ENCODE measurements at regions not wholly inside any gene's neighbourhood (a gene's known extent, or its start where the extent isn't known, plus 50 kb on each side); places are given as distances from the start of the nearest gene placed in this dataset.

- TF ChIP-seq ETV6 (IDR thresholded peaks at IDR 0.05; ENCODE audit: borderline replicate concordance in 1 of 2, low read depth in 2 of 2, low read length in 1 of 2) (no peak), ETV6 (CRISPR knock-in tag; IDR thresholded peaks at IDR 0.05; ENCODE audit: borderline replicate concordance) (no peak), ZNF561 (CRISPR knock-in tag; conservative IDR thresholded peaks at IDR 0.05) (no peak), ZNF778 (CRISPR knock-in tag; IDR thresholded peaks at IDR 0.05) (no peak), FOXA1 (IDR thresholded peaks at IDR 0.05; ENCODE audit: borderline replicate concordance) (no peak), ZNF217 (CRISPR knock-in tag; IDR thresholded peaks at IDR 0.05) (no peak), SAFB (IDR thresholded peaks at IDR 0.05; ENCODE audit: borderline replicate concordance, low read depth, low read length) (no peak)
Observed at GRCh38 chr1:112143871-112144441, 154.5 kb upstream of the KCND3 start (continued).

- CTCF ChIA-PET (ENCODE audit: low intra/inter-chr PET ratio): no interaction called here
Observed at GRCh38 chr1:112144733-112145426, 155.4 kb upstream of the KCND3 start.

More at GRCh38 chr1:112144733-112145426, 155.4 kb upstream of the KCND3 start:
- Histone ChIP-seq H3K4me1 (replicated peaks in 1 of 2; ENCODE audit: control insufficient read depth in 2 of 2, insufficient read depth in 2 of 2, low read length in 2 of 2) (no peaks in the 10 kb centered on the region), H3K9me3 (replicated peaks; ENCODE audit: control insufficient read depth, insufficient read depth, low read depth, low read length) (no peaks in the 10 kb centered on the region), H3K27ac (ENCODE audit: extremely low read depth, low read depth, low read length) (no peak overlapping the region), H3K79me2 (ENCODE audit: control insufficient read depth, insufficient read depth, low read length) (no peaks in the 10 kb centered on the region), H3K4me3 (no peak overlapping the region), H3K36me3 (ENCODE audit: control insufficient read depth, insufficient read depth, low read length) (no peaks in the 10 kb centered on the region), H3K9ac (ENCODE audit: insufficient read depth in 1 of 2, low read depth in 2 of 2, low read length in 2 of 2) (no peak overlapping the region), H2AFZ (ENCODE audit: low read depth, low read length) (no peak overlapping the region), H3K27me3 (ENCODE audit: control insufficient read depth in 2 of 2, insufficient read depth in 2 of 2, low read length in 2 of 2) (peaks cover 0 to 4% of the 10 kb centered on the region in 2 experiments; a peak in 1 of 5 replicates), H4K20me1 (replicated peaks; ENCODE audit: control insufficient read depth, insufficient read depth, low read length) (no peaks in the 10 kb centered on the region; the same call in 1 of the 2 replicates), H3K4me2 (ENCODE audit: insufficient read depth, low read length) (no peak overlapping the region), H3K9me1 (ENCODE audit: control insufficient read depth, insufficient read depth, low read length) (no peaks in the 10 kb centered on the region)
- DNase-seq (ENCODE audit: extremely low read depth in 1 of 4, low spot score in 3 of 4) (no peak), ATAC-seq (no peak), FAIRE-seq (no peak)
- no TSS peak for BruUV-seq (replicated peaks)
- WGBS (ENCODE audit: insufficient coverage, low coverage, missing lambda C conversion rate): 0% methylated on average over 3 of the region's 4 CpGs
- in situ Hi-C loops (cut with MboI): no loop called here
- intact Hi-C loops (cut with micrococcal nuclease): no loop called here
- POLR2A ChIA-PET: interaction anchor here (0.8 kb wide), 1 partner anchor 8 kb away, joined by 3 read pairs; no protein-coding TSS in a partner anchor
- TF ChIP-seq ZNF224 (CRISPR knock-in tag; IDR thresholded peaks at IDR 0.05) (no peak), SOX6 (IDR thresholded peaks at IDR 0.05) (no peak), TGIF2 (CRISPR knock-in tag; IDR thresholded peaks at IDR 0.05) (no peak), EP300 (IDR thresholded peaks at IDR 0.05; ENCODE audit: low read length) (no peak), RBFOX2 (IDR thresholded peaks at IDR 0.05; ENCODE audit: low read depth, low read length) (no peak), E2F5 (CRISPR knock-in tag; IDR thresholded peaks at IDR 0.05) (no peak), HNRNPL (IDR thresholded peaks at IDR 0.05; ENCODE audit: low read depth, low read length) (no peak)

Data from K562 (cell line).